C4-2B (cell line): ENCODE measurements at regions not wholly inside any gene's neighbourhood (a gene's known extent, or its start where the extent isn't known, plus 50 kb on each side); places are given as distances from the start of the nearest gene placed in this dataset.

Experiments
- ZFX ChIP-seq: fragments of 450-650 bp; IDR thresholded peaks from 2 replicates; pipeline ENCODE4 v1.6.1; 2017
- TF ChIP-seq, protein P1 (sequence below): fragments of 450-650 bp; conservative IDR thresholded peaks from 2 replicates; pipeline ENCODE4 v1.5.1; 2017; ENCODE audit warnings: mild to moderate bottlenecking

GRCh38 chr2:191538334-191538903 lies 139.5 kb upstream of the NABP1 start:
- TF ChIP-seq, protein P1, sequence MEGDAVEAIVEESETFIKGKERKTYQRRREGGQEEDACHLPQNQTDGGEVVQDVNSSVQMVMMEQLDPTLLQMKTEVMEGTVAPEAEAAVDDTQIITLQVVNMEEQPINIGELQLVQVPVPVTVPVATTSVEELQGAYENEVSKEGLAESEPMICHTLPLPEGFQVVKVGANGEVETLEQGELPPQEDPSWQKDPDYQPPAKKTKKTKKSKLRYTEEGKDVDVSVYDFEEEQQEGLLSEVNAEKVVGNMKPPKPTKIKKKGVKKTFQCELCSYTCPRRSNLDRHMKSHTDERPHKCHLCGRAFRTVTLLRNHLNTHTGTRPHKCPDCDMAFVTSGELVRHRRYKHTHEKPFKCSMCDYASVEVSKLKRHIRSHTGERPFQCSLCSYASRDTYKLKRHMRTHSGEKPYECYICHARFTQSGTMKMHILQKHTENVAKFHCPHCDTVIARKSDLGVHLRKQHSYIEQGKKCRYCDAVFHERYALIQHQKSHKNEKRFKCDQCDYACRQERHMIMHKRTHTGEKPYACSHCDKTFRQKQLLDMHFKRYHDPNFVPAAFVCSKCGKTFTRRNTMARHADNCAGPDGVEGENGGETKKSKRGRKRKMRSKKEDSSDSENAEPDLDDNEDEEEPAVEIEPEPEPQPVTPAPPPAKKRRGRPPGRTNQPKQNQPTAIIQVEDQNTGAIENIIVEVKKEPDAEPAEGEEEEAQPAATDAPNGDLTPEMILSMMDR = no peak
- TF ChIP-seq ZFX = no peak
